Epithelial cell of proximal tubule (primary cell): ENCODE measurements at regions not wholly inside any gene's neighbourhood (a gene's known extent, or its start where the extent isn't known, plus 50 kb on each side); places are given as distances from the start of the nearest gene placed in this dataset.

ENCODE experiments used
- DNase-seq: peaks from one replicate; pipeline ENCODE4 v3.0.0-alpha.2; 2011; ENCODE audit warnings: low read depth
- H3K4me3 ChIP-seq: 2 replicates; pipeline ENCODE4 v1.5.1; 2011; ENCODE audit warnings: low read depth, mild to moderate bottlenecking, low read length
- TF ChIP-seq, protein P1 (sequence below): conservative IDR thresholded peaks from 2 replicates; pipeline ENCODE4 v1.5.1; 2012; ENCODE audit warnings: low read depth, mild to moderate bottlenecking, low read length

DNA sequence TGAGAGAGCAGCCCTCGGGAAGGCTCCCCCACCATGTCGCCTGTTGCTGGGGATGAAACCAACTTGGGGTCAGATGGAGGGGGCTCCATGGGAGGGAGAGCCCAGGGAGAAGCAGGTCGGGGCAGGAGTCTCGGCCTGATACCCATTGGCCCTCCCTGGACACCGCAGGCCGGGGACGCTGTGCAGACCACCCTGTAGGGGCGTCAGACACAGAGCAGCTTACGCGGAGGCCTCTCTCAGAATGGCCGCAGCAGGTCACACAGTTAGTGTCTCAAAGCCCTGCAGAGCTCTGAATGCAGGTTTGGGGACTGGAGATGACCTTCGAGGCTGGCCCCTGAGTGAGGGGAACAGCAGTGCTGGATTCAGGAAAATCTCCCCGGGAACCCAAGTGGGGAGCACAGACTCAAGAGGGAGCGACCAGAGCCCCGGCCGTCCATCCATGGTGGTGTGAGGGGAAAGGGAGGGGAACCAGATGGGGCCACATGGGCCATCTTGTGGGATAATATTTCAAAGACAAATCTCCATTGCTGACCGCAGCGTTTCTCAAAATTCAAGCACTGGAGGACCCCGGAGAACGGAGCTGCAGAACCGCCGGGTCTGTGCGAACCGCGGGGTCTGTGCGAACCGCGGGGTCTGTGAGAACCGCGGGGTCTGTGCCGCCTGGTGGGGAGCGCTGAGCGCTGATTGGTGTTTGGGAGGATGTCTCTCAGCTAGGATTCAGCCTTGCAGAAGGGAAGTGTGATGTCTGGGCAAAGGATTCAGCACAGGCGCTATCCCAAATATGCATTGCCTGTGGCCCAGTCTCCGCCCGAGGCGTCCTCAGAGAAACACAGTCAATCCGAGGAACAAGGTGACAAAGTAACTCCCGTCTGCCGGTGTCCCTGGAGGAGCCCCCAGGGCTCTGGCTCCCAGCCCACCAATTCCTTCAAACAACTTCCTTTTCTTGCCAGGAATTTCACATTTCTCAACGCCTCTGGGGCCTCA is 324.4 kb upstream of the RTL1 start:
- TF ChIP-seq, protein P1, sequence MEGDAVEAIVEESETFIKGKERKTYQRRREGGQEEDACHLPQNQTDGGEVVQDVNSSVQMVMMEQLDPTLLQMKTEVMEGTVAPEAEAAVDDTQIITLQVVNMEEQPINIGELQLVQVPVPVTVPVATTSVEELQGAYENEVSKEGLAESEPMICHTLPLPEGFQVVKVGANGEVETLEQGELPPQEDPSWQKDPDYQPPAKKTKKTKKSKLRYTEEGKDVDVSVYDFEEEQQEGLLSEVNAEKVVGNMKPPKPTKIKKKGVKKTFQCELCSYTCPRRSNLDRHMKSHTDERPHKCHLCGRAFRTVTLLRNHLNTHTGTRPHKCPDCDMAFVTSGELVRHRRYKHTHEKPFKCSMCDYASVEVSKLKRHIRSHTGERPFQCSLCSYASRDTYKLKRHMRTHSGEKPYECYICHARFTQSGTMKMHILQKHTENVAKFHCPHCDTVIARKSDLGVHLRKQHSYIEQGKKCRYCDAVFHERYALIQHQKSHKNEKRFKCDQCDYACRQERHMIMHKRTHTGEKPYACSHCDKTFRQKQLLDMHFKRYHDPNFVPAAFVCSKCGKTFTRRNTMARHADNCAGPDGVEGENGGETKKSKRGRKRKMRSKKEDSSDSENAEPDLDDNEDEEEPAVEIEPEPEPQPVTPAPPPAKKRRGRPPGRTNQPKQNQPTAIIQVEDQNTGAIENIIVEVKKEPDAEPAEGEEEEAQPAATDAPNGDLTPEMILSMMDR, result no peak

DNA sequence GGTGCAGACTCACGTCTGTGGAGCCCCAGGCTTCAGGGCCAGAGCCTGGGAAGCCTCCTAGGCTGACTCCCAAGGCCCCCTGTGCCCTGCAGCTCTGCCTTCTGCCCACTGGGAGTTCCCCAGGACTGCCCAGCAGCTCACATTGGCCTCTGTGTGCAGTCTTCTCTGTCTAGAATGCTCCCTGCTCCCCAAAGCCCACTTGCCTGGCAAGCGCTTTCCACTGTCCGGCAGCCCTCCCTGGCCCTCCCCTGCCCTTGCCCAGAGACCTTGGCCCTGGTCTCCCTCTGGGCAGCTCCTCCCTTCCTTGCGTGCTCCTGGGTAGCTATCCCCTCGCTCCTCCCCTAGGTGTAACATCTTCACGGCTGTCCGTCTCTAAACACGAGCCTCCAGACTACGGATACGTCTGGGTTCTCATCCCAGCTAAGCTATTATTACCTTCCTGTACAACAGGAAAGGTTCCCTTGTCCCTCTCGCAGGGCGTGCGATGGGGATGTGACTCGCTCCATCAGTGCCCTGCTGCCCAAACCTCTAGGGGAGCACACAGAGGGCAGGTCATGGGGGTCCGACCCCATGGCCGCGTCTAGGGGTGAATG is 325.5 kb upstream of the RTL1 start:
- no peak overlapping the region for H3K4me3 ChIP-seq
- TF ChIP-seq, protein P1, result no peak
- DNase-seq, result no peak

More for the DNA sequence above, 324.4 kb upstream of the RTL1 start:
- no peak for DNase-seq
- H3K4me3 ChIP-seq, result no peak overlapping the region

DNA sequence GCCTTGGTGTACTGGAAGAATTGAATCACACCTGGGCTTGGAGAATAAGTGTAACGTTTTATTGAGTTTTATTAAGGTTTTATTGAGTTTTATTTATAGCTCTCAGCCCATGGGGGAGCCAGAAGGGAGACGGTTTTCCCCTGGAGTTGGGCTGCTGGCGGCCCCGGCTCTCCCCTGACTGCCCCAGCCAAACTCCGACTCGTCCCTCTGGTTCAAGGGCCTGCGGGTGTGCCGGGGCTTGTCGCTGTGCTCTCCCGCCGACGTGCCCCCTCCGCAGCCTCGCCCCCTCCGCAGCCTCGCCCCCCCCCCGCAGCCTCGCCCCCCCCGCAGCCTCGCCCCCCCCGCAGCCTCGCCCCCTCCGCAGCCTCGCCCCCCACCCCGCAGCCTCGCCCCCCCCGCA is 326.1 kb upstream of the RTL1 start:
- TF ChIP-seq, protein P1, result no peak
- no peak overlapping the region for H3K4me3 ChIP-seq
- DNase-seq, result no peak

DNA sequence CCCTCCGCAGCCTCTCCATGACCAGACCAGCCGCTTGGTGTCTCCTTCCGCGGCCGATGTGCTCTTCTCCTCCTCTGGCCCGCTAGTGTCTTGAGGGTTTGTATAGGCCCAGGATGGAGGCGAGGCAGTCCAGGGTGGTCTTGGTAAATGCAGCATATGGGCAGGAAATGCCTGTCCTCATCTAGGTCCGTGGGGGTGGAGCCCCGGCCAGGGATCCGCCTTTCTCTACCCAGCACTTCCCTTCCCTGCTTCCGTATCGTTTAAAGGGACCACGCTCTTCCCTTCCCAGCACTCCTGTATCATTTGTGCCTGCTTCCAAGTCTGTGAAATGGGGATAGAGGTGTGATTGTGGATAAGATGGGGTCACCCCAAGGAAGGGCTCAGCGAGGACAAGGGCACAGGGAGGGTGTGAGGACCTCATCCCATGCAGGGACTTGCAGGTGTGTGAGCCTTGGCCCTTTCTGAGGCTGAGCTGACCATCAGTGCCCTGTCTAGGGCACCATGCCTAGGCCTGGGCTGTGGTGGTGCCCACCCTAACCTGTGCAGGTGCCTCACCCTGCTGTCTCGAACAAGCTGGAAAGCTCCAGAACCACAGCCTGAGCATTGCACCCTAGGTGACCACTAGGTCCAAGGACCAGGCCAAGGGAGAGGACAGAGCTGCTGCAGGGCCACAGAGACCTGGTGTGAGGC is 326.8 kb upstream of the RTL1 start:
- TF ChIP-seq, protein P1, result no peak
- H3K4me3 ChIP-seq, result no peak overlapping the region
- DNase-seq, result no peak

DNA sequence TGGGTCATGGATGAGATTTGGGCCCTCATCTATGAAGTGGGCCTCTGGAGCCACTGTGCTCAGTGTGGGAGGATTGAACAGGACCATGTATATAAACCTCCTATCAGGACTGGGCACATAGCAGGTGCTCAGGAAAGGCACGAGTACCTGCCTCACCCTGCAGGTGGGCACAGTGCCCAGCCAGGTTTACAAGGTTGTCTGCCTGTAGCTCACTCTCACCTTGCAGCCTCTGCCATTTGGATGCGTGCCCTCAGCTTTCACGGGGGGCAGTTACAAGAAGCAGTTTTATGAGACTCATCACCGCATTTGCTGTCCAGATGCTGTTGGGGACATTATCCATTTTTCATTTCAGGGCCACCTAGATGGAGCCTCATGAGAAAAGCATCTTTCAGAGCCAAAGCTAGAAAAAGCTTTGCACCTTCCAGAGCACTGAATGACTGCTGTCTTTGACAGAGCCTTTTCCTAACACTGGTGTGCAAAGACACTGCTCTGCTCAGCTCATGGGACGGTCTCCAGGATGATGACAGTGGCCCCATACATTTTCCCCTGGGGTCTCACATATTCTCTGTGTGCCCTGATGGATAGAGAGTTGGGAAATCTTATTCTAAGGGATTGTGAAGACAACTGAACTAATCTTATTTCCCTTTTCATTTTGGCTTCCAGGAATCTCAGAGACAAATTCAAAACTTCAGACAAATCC is 327.5 kb upstream of the RTL1 start:
- no peak for DNase-seq
- no peak overlapping the region for H3K4me3 ChIP-seq
- TF ChIP-seq, protein P1, result no peak

DNA sequence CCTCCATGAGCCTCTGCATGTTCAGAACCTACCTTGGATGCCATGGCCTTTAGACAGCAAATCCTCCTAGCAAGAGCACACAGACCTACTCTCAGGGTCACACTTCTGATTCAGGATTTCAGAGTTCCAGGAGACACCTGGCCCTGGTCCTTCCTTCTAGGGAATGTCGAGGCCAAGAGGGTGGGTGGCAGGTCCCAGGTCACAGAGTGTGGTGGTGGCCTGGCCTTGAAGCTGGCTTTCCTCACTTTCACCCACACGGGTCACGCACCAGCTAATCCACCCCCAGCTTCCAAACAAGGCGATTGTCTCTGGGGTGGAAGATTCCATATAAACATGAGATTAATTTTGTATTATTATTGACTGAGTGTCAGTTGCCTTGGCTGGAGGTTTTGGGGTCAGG is 328.3 kb upstream of the RTL1 start:
- no peak overlapping the region for H3K4me3 ChIP-seq
- no peak for DNase-seq
- TF ChIP-seq, protein P1, result no peak
